Ramos (cell line): ENCODE measurements at regions not wholly inside any gene's neighbourhood (a gene's known extent, or its start where the extent isn't known, plus 50 kb on each side); places are given as distances from the start of the nearest gene placed in this dataset.
"Not testable (repeated sequence)": the region's sequence is repeated elsewhere in the genome, so short reads cannot be mapped to it uniquely, and the experiment has no call there.

Source experiments
- in situ Hi-C: fragments of 300-500 bp; cut with MboI; formaldehyde crosslinking; loops from one replicate; pipeline ENCODE4 v1.14.3; 2022; ENCODE audit warnings: low sequenced_read_pairs; ENCODE audit not compliant: unreplicated experiment

DNA sequence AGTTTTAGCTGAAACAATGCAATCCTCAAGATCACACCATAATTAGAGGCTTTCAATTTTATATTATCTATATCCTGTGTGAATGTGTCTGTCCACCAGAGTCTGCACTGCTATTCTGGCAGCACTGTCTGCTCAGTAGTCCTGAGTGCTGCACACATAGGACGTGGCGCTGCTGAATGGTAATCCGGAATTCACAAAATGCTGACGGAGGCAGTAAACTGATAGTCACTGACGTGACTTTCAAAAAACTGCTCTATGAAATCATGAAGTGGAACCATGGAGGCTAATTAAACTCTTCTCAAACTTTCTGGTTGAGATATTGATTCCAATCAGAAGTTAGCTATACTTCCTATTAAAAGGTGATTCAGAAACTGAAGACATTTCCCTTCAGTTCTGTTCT is 190.8 kb upstream of the NOX3 start:
- in situ Hi-C loops = no loop called here

DNA sequence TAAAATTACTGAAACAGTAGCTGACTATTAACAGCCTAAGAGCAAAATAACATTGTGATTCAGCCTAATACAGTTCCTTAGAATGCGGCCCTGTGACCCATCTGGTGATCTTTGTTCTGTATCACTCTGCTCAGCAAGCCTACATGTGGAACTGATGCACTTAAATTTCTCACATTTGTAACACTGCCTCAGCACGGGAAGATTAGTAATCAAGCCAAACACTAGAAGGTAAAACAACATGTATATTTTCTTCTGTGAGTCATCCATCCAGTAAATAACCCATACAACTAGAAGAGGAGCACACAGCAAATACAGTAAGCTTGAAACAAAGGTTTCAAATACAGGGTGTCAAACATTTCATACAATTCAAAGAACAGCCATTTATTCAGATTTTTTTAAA is 189.7 kb upstream of the NOX3 start:
- in situ Hi-C loops = no loop called here

DNA sequence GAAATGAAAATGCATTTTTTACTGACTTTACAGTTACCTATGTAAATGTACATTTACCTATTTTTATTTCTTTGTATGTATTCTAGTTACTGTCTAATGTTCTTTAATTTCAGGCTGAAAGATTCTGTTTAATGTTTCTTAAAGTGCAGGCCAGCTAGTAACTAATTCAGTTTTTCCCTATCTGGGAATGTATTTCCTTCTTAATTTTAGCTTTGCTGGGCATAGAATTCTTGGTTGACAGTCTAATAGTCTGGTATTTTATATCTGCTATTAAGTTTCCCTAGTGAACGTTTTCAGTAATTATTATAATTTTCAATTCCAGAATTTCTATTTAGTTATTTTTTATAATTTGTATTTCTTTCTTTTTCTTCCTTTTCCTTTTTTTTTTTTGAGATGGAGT is 186.0 kb upstream of the NOX3 start:
- in situ Hi-C loops = no loop called here

DNA sequence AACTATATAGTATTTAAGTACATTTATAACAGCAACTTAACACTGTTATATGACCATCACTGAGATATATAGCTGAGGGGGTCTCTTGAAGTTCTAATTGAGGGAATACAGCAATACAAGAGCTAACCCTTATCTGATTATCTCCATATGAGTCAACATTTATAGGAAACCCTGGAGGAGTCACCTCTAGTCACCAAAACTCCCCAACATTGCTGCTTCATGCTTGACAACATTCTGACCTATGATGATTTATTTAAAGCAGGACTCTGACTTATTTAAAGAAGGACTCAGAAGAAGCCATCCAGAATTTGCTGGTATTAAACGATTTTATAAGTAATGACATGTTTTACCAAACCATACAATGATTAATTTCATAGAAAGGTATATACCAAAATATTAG is 182.6 kb upstream of the NOX3 start:
- in situ Hi-C loops = no loop called here

DNA sequence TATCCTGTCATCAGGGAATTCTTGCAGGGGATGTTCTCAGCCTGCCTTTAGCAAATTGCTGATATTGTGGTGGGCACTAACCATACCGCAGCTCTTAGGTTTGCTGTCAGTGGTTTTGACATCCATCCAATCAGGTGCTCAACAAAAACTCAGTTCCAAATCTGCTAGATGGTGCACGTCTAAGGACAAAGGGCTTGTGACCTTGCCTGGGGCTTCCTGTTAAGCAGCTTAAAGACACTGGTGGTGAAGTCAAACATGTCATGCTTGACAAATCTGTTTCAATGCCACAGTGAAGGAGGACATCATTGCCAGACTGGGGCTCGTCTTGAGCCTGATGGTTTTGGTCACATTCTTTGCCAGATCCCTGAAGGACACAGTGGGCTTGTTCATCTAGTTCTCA is 179.8 kb upstream of the NOX3 start:
- in situ Hi-C loops = no loop called here

DNA sequence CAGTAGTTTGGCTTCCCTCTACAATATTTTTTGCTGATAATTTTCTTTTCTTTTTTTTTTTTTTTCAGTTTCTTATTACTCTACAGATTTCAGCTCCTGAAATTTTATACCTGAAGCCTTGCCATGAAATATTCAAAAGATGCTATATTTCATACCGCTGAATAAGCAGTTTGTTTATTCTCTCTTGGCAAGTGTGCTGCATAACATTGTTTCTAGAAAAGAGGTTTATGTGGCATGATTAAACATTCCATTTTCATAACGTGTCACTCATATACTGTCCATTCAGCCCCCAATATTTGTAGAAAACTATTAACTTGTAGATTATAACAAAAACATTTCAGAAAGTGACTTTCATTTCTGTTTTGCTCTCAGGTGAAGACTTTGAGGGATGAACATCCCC is 174.4 kb upstream of the NOX3 start:
- in situ Hi-C loops = no loop called here

DNA sequence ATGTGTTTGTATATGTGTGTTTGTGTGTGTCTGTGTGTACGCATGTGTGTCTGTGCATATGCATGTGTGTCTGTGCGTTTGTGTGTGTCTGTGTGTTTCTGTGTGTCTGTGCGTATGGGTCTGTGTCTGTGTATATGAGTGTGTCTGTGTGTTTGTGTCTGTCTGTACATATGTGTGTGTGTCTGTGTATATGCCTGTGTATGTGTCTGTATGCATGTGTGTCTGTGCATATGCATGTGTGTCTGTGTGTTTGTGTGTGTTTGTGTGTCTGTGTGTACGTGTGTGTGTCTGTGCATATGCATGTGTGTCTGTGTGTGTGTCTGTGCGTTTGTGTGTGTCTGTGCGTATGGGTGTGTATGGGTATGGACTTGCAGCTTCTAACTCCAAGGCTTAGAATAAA is 174.0 kb upstream of the NOX3 start:
- in situ Hi-C loops = no loop called here

DNA sequence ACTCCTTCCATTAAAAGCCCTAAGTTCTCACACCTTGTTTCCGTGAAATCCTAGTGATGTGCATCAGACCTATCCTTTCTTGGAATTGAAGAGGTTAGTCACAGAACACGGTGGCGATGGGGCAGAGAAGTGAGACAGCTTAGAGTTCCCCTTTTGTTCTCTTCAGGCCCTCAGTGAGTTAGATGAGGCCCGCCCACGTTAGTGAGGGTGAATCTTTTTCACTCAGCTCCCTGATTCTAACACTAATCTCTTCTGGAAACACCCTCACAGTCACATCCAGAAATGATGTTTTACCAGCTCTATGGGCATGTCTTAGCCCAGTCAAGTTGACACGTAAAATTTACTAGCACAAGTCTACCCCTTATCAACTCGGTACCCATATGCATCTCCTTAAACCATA is 172.7 kb upstream of the NOX3 start:
- in situ Hi-C loops = no loop called here

DNA sequence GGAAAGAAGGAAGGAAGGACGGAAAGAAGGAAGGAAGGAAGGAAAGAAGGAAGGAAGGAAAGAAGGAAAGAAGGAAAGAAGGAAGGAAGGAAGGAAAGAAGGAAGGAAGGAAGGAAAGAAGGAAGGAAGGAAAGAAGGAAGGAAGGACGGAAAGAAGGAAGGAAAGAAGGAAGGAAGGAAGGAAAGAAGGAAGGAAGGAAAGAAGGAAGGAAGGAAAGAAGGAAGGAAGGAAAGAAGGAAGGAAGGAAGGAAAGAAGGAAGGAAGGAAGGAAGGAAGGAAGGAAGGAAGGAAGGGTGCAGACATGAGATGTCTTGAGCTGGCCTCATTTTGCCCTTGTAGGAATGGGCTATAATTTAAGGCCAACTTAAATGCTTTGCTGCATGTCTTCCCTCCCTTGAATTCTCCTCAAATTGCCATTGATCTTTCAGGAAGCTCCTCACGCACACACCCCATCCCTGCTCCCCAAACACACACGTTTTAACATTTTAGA is 172.1 kb upstream of the NOX3 start:
- in situ Hi-C loops = not testable (repeated sequence)

DNA sequence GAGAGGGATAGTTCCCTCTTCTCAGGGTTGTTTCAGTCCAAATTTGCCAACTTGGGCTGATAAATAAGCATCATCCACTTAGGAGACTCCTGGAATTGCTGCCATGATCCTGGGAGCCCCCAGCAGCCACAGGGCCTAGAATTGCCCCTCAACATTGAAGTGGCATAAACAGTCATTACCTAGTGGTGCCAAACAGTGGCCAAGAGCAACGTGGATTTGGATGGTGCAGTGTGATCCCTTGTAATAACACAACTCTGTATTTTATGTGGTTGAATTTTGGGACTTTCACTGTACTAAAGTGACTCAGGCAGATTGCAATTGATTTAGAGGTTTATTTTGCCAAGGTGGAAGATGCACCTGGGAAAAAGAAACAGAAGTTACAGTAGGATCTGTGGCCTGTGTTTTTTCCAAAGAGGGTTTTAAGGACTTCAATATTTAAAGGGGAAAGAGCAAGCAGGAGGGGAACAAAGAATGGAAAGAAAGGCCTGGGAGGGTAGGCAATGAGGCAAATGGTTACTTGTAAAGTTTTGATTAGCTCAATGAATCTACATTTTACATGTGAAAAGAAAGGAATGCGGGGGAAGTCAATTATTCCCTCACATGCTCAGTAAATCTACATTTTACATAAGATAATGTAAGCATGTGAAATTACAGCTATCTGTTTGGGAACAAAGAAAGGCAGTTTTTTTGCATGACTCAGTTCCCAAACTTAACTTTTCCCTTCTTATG is 168.0 kb upstream of the NOX3 start:
- in situ Hi-C loops = no loop called here

DNA sequence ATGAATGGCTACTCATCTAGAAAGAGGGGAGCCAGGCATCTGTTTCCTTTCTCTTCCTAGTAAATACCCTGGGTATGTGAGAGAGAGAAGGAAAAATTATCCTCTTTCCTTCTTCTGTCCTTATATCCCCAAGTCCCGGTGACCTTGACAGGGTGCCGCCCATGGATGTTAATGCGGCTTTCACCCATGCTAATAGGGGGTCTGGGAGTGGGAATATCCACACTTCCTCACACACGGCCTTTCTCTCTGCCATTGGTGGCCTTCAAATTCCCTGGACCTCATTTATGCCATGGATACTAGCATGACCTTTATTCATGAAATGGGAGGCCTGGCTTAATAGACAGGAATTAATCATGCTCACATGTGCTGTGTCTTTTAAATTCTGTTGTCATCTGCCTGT is 159.0 kb upstream of the NOX3 start:
- in situ Hi-C loops = no loop called here

DNA sequence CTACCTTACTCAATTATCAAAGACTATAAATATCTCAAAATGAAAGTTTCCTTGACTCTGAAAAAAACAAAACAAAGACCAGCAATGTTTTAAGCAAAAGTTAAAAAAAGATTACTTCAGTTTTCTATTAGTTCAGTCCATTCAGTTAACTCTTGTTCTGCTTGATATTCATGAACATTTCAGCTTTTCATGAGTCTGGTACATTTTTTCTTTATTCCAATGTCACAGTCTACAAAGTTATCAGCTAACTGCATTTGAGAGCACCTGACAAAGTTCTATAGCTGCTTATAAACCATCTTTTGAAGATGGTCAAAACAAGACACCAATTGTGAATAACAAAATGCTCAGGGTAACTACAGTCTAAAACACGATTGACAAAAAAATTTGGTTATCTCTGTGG is 156.1 kb upstream of the NOX3 start:
- in situ Hi-C loops = no loop called here

DNA sequence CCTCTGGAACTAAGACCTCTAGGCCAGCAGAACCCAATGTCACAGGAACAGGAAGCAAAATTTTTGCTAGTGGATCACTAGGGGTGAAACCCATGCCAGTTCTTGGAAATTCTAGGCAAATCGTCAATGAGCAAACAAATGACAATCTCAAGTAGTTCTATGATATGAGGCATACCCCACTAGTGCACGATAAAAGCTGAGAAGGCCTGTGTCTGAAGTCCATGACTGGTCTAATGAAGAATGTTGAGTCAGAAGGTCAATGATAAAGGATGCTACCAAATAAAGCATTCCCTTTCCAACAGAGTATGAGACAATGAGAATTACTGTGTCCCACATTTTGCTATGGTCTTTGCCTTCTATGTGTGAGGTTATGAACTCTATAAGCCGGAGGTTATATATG is 149.4 kb upstream of the NOX3 start:
- in situ Hi-C loops = no loop called here

DNA sequence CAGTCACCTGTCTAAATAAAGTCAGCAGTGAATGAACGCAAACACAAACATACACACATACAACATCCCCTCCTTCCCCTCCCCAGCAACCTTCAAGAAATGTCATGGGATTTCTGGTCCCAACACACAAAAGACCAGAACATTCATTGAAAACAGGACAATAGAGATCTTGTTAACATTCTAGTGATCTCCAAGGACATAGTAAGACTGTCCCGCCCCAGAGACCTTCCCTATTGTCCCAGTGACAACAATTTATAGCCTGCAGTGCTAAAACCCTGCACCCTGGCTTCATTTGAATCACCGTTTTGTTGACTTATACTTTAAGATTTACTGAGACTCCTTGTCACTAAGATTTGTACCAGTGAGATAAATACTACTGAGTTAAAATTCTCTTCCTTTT is 143.9 kb upstream of the NOX3 start:
- in situ Hi-C loops = no loop called here

DNA sequence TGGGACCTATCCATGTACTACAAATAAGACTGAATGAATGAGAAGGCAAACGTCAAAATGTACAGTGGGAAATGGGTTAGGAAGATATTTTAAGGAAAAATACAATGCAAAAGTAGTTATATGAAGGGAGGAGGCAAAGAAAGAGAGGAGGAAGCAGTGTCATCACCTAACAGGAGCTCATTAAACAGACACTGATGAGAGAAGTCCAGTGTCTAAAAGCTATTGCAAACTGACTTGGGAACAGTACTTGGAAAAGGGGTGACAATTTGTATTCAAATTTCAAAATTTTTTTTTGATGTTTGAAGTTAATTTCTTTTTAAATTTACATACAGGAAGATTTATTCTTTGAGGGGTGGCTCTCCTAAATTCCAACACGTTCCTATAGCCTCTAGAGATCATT is 143.5 kb upstream of the NOX3 start:
- in situ Hi-C loops = no loop called here

DNA sequence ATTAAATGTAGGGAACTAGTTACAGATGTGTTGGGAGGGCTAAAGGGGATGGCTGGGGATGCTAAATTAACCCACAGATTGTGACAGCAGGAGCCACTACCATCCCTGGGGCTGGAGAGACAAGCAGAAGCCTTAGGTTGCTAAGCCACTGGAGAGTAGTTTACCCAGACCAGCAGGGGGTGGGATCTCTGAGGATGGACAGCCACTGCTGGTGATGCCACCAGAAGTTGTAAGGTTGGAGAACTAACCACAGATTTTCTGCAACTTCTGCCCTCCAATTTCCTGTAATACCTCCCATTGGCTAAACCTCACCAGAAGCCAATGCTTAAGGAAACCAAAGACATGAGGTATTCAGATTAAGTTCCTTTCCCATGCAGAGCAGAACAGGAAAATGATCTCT is 139.6 kb upstream of the NOX3 start:
- in situ Hi-C loops = no loop called here

DNA sequence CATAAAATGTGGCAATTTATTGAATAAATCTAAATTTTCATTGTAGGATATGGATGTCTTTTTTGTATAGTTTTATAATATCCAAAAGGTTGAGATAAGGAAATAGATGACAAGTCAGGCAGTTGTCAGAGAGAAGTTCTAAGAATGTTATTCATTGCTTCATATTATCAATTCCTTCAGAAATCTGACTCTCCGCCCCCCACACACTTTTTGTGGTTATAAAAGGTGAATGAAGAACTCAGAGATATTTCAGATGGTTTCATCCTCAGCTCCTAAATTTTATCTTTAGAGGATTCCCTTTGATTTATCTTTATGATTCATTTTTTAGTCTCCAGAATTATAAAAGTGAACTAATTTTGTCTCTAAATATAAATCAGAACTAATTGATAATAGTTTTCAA is 136.1 kb upstream of the NOX3 start:
- in situ Hi-C loops = no loop called here

DNA sequence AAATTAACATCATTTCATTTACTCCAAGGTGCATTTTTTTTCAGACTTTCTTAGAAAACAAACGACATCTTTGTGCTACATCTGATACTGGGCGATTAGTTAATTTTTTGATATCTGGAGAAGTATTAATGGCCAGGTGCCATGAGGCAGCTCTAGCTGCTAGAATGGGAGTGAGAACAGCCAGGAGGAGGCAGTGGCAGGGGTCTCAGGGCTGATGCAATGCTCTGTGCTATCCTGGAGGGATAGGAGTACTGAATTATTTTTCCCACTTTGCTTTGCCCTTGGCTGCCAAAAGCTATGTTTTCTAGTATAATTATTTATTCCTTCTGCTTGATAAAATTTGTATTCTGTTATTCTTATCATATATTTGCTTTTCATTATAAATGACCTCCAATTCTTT is 133.6 kb upstream of the NOX3 start:
- in situ Hi-C loops = no loop called here

DNA sequence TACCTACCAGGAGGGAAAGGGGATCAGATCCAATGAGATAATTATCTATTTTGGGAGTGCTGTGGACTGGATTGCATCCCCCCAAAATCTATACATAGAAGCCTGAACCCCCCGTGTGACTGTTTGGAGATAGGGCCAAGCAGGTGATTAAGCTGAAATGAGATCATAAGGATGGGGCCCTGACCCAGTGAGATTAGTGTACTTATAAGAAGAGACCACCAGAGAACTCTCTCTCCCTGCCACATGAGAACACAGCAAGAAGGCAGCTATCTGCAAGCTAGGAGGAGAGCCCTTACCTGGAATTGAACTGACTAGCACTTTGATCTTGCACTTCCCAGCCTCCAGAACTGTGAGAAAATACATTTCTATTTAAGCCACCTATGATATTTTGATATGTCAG is 132.2 kb upstream of the NOX3 start:
- in situ Hi-C loops = no loop called here

DNA sequence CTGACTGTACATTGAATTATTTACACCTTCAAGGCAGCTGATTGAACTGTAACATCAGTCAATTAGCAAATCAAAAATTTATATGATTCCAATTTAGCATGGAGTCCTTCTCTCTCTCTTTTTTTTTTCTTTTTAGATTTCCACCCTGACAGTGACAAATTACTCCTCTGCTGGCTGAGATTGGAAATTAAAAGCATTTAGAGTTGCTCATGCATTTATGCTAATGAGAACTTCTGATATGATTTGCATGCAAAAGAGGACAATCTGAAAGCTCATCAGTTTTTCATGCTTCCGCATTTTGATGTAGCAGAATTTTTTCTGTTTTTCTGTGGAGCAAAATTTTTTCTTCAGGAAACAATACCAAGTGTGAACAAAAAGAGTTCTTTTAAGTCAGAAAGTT is 130.5 kb upstream of the NOX3 start:
- in situ Hi-C loops = no loop called here

DNA sequence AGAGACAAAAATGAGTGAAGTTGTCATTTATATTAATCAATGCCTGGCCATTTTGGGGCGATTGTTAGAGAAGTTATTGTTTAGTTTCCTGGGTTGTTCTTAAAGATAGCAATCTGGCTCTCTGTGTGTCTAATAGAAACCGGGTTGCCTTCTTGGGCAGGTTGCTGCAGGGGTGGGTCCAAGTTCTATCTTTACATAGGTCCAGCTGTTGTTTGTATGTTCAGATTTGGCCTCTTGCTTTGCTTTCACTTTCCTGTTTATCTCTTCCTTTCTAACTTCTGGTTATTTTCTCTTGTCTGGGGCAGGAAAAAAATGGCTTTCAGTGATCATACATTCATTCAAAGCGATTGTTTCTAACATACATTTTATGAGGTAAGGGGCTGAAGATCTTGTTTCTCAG is 128.4 kb upstream of the NOX3 start:
- in situ Hi-C loops = no loop called here
